H54 (cell line): ENCODE measurements at regions not wholly inside any gene's neighbourhood (a gene's known extent, or its start where the extent isn't known, plus 50 kb on each side); places are given as distances from the start of the nearest gene placed in this dataset.
"Not testable (repeated sequence)": the region's sequence is repeated elsewhere in the genome, so short reads cannot be mapped to it uniquely, and the experiment has no call there.

Experiments
- DNase-seq: peaks from one replicate; pipeline ENCODE4 v3.0.0; 2011; ENCODE audit warnings: low spot score, mixed read lengths; ENCODE audit not compliant: insufficient read length
- FAIRE-seq: peaks from 3 replicates; lab custom pipeline; 2011; peaks lifted over from hg19 to GRCh38; lab: Jason Lieb, UNC
- POLR2A ChIP-seq: IDR thresholded peaks from 2 replicates; pipeline ENCODE4 v1.6.1; 2011; ENCODE audit warnings: low read depth, mild to moderate bottlenecking, low read length

GRCh38 chr6:19590501-19591131 lies 246.6 kb upstream of the ID4 start:
- TF ChIP-seq POLR2A, result no peak
- FAIRE-seq (no peak), DNase-seq (no peak)

- FAIRE-seq, result no peak
- TF ChIP-seq POLR2A, result no peak
- DNase-seq, result no peak
These were observed 239.3 kb upstream of the ID4 start for GRCh38 chr6:19597809-19598320.

DNA sequence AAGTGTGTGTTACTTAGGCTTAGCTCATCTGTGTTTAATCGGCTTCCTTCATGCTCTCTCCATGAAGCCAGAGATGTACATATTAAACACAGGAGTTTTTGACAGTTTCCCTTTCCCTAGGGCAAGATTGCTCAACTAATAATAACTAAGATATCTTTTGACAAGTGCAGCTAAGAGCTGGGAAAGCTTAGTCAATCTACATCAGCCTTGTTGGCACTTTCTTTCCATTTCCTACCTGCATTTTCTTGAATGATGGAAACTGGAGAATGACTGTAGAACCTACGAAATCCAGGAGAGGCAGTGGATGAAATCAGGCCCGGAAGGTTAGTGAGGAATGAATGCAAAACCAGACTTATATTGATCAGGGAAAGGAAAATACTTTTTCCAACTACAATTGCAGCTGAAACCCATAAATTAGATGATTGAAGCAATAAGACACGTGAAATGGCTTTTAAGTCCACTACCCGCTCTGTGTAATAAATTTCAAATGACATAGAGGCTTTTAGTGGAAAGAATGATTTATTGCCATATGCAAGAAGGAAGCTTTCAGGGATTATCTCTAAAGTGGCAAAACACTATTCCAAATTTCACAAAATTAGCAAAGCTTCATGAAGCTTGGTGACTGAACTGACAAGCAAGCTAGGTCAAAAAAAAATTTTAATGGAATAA lies 237.2 kb upstream of the ID4 start:
- DNase-seq, result no peak
- TF ChIP-seq POLR2A, result no peak
- no peak for FAIRE-seq

DNA sequence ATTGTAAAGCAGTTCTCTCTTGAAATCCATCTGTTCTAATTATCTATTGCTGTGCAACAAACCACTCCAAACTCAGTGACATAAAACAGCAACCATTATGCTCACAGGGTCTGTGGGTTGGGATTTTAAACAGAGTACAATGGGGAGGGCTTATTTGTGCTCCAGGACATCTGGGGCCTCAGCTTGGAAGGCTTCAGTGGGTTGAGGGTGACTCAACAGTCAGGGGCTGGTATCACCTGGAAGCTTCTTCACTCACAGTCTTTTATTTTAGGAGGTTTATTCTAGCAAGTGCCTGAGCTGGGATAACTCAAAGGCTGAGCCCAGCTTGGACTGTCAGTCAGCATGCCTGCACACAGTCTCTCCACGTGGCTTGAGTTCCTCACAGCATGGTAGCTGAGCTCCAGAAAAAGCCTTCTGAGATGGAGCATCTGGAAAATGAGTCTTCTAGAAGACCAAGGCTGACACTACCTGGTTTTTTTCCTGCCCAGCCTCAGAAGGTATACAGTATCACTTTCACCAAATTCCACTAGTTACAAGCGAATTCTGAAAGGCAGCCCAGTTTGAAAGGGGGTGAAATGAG lies 234.6 kb upstream of the ID4 start:
- TF ChIP-seq POLR2A, result no peak
- FAIRE-seq, result no peak
- DNase-seq, result no peak

DNA sequence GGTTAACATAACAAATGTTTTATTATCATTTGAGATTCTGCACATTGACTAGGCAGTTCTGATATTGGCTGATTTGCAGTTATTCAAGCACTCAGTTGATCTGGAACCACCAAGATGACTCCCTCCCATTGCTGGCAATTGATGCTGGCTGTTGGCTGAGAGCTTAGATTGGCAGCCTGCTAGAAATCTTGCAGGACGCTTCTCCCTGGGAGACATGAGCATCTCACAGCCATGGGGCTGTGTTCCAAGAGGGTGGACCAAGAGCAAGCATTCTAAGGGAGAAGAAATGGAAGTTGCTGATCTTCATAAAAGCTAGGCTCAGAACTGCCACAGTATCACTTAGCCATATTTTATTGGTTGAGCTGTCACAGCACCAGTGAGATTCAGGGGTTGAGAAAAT lies 233.4 kb upstream of the ID4 start:
- DNase-seq, result no peak
- no peak for TF ChIP-seq POLR2A
- no peak for FAIRE-seq

DNA sequence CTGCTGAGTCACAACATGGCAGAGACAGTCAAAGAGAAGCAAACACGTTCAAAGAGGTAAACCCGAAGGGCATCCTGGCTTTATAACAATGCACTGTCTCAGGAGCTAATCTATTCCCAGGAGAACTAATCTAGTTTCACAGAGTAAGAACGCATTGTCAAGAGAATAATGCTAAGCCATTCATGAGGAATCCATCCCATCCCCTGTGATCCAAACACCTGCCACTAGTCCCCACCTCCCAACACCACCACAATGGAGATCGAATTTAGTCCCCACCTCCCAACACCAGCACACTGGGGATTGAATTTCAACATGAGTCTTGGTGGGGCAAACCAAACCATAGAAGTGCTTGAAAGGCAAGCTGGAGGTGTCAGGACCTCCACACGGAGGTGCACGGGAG lies 231.5 kb upstream of the ID4 start:
- no peak for DNase-seq
- no peak for TF ChIP-seq POLR2A
- no peak for FAIRE-seq

- DNase-seq (no peak), FAIRE-seq (no peak)
- TF ChIP-seq POLR2A, result no peak
These were observed 228.6 kb upstream of the ID4 start for GRCh38 chr6:19608546-19608945.

- no peak for TF ChIP-seq POLR2A
- DNase-seq (no peak), FAIRE-seq (no peak)
These were observed 227.1 kb upstream of the ID4 start for GRCh38 chr6:19609972-19610641.

GRCh38 chr6:19612672-19613466 lies 224.3 kb upstream of the ID4 start:
- DNase-seq, FAIRE-seq: not testable (repeated sequence)

DNA sequence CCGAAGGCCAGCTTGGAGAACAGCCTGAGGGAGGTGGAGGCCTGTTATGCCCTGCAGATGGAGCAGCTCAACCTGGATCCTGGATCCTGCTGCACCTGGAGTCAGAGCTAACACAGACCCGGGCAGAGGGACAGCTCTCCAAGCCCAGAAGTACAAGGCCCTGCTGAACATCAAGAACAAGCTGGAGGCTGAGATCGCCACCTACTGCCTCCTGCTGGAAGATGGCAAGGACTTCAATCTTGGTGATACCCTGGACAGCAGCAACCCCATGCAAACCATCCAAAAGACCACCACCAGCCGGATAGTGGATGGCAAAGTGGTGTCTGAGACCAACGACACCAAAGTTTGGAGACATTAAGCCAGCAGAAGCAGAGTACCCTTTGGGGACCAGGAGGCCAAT lies 223.5 kb upstream of the ID4 start:
- DNase-seq, result no peak
- no peak for TF ChIP-seq POLR2A
- no peak for FAIRE-seq

GRCh38 chr6:19616022-19616421 lies 221.1 kb upstream of the ID4 start:
- DNase-seq, result no peak
- FAIRE-seq, result no peak
- no peak for TF ChIP-seq POLR2A

- no peak for FAIRE-seq
- no peak for TF ChIP-seq POLR2A
- DNase-seq, result no peak
These were observed 204.9 kb upstream of the ID4 start for GRCh38 chr6:19632230-19632629.

DNA sequence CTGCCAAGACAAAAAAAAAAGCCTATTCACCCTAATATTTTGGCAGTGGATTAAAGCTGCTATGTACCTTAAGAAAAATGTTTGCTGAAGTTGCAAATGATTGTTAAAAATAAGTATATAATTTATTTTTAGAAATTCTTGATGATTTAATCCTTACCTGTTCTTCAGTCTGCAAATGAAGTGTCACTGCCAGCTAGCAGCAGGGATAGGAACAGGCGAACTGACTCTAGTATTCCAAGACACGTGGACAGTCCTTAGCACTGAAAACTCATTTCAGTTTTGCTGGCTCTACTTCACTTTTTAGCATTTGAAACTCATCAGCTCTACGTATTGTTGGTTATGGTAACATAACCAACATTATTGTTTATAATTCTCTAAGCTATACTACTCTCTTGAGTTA lies 204.4 kb upstream of the ID4 start:
- DNase-seq (no peak), FAIRE-seq (no peak)

More for the DNA sequence above, 204.4 kb upstream of the ID4 start:
- TF ChIP-seq POLR2A, result no peak
